GM18519 (cell line): ENCODE measurements at regions not wholly inside any gene's neighbourhood (a gene's known extent, or its start where the extent isn't known, plus 50 kb on each side); places are given as distances from the start of the nearest gene placed in this dataset.

Experiments used
- ATAC-seq: cut with Tn5 transposase; IDR thresholded peaks from one replicate; pipeline ENCODE4 v1.9.1; 2021; ENCODE audit warnings: mild to moderate bottlenecking, moderate library complexity; ENCODE audit not compliant: unreplicated experiment, low FRiP score

GRCh38 chr2:193988784-193989183 lies 1668.2 kb upstream of the SLC39A10 start:
- no peak for ATAC-seq

- no peak for ATAC-seq
These were observed 1671.8 kb upstream of the SLC39A10 start for GRCh38 chr2:193985272-193985671.

- ATAC-seq: no peak
These were observed 1676.4 kb upstream of the SLC39A10 start for GRCh38 chr2:193980599-193980998.

- no peak for ATAC-seq
These were observed 1683.2 kb upstream of the SLC39A10 start for GRCh38 chr2:193973781-193974180.

GRCh38 chr2:193966590-193966989 lies 1690.4 kb upstream of the SLC39A10 start:
- no peak for ATAC-seq

- no peak for ATAC-seq
These were observed 1691.8 kb upstream of the SLC39A10 start for GRCh38 chr2:193965263-193965662.

- ATAC-seq: peak; percentile 77
These were observed 1693.4 kb upstream of the SLC39A10 start for GRCh38 chr2:193963472-193964119.

GRCh38 chr2:193946806-193947205 lies 1710.2 kb upstream of the SLC39A10 start:
- no peak for ATAC-seq

GRCh38 chr2:193943406-193943960 lies 1713.5 kb upstream of the SLC39A10 start:
- no peak for ATAC-seq

GRCh38 chr2:193935114-193935513 lies 1721.9 kb upstream of the SLC39A10 start:
- no peak for ATAC-seq

- ATAC-seq: no peak
These were observed 1727.9 kb upstream of the SLC39A10 start for GRCh38 chr2:193929131-193929530.

GRCh38 chr2:193907561-193907960 lies 1712.8 kb upstream of the TMEFF2 start:
- no peak for ATAC-seq

GRCh38 chr2:193900292-193900691 lies 1705.6 kb upstream of the TMEFF2 start:
- no peak for ATAC-seq

- no peak for ATAC-seq
These were observed 1700.5 kb upstream of the TMEFF2 start for GRCh38 chr2:193895226-193895625.

GRCh38 chr2:193894081-193894480 lies 1699.3 kb upstream of the TMEFF2 start:
- peak; percentile 31 for ATAC-seq

GRCh38 chr2:193891023-193891422 lies 1696.3 kb upstream of the TMEFF2 start:
- ATAC-seq: peak; percentile 68

GRCh38 chr2:193885419-193885818 lies 1690.7 kb upstream of the TMEFF2 start:
- no peak for ATAC-seq

- ATAC-seq: no peak
These were observed 1689.1 kb upstream of the TMEFF2 start for GRCh38 chr2:193883820-193884219.

GRCh38 chr2:193876980-193877379 lies 1682.2 kb upstream of the TMEFF2 start:
- no peak for ATAC-seq

GRCh38 chr2:193869564-193869963 lies 1674.8 kb upstream of the TMEFF2 start:
- no peak for ATAC-seq

- no peak for ATAC-seq
These were observed 1674.1 kb upstream of the TMEFF2 start for GRCh38 chr2:193868833-193869232.

GRCh38 chr2:193868132-193868531 lies 1673.4 kb upstream of the TMEFF2 start:
- no peak for ATAC-seq
